ENCODE measurements at regions not wholly inside any gene's neighbourhood (a gene's known extent, or its start where the extent isn't known, plus 50 kb on each side); places are given as distances from the start of the nearest gene placed in this dataset.

DNA sequence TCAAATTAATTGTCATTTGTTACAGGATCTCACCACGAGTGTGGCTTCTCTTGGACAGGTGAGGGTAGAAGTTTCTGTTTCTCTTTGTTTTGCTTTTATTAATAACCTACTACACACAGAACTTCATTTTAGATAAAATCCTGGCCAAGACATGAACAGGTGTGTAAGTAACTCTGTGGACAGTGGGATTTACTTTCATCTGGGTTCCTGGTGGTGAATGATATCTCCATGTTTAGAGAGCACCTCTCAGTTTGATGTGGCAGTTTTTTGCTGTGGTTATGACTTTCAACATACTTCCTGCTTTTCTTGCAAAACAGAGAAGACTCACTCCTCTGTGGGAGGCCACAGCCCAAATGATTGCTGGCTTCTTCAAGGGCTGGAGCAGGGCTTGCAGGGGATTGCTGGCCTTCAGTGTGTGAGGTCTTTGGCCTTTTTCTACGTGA lies 71.1 kb upstream of the XCR1 start:
- TF ChIP-seq, protein P1, sequence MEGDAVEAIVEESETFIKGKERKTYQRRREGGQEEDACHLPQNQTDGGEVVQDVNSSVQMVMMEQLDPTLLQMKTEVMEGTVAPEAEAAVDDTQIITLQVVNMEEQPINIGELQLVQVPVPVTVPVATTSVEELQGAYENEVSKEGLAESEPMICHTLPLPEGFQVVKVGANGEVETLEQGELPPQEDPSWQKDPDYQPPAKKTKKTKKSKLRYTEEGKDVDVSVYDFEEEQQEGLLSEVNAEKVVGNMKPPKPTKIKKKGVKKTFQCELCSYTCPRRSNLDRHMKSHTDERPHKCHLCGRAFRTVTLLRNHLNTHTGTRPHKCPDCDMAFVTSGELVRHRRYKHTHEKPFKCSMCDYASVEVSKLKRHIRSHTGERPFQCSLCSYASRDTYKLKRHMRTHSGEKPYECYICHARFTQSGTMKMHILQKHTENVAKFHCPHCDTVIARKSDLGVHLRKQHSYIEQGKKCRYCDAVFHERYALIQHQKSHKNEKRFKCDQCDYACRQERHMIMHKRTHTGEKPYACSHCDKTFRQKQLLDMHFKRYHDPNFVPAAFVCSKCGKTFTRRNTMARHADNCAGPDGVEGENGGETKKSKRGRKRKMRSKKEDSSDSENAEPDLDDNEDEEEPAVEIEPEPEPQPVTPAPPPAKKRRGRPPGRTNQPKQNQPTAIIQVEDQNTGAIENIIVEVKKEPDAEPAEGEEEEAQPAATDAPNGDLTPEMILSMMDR (IDR thresholded peaks at IDR 0.05; ENCODE audit: low read depth, low read length, poor library complexity, severe bottlenecking), result no peak
- no peak for TF ChIP-seq EZH2phosphoT487 (IDR thresholded peaks at IDR 0.05; ENCODE audit: borderline replicate concordance, low read length)
